H1 (cell line): ENCODE measurements at regions not wholly inside any gene's neighbourhood (a gene's known extent, or its start where the extent isn't known, plus 50 kb on each side); places are given as distances from the start of the nearest gene placed in this dataset.

Experiments used
- CTCF ChIA-PET: fragments of 300-600 bp; sonication (Branson Sonifier 250); formaldehyde crosslinking; loops from one replicate; lab custom pipeline; 2021; ENCODE audit not compliant: partially characterized antibody; lab: Charles Lee
- POLR2A ChIA-PET: fragments of 300-600 bp; sonication (Branson Sonifier 250); formaldehyde crosslinking; loops from one replicate; lab custom pipeline; 2021; ENCODE audit warnings: inconsistent platforms; ENCODE audit not compliant: partially characterized antibody; lab: Charles Lee
- DNase-seq, 2 experiments: peaks; one replicate each; pipeline versions ENCODE4 v3.0.0 to v3.0.0-alpha.2; 2010 to 2022; ENCODE audit warnings: low spot score in 2 of 2, low read depth in 1 of 2, mixed read lengths in 1 of 2
- FAIRE-seq: peaks from 2 replicates; lab custom pipeline; 2011; peaks lifted over from hg19 to GRCh38; lab: Jason Lieb, UNC
- H2AFZ ChIP-seq: 2 replicates; pipeline ENCODE4 v1.8.1; 2012; ENCODE audit warnings: low read length, inconsistent platforms
- H2AK5ac ChIP-seq: 2 replicates; pipeline ENCODE4 v1.6.1; 2013; ENCODE audit warnings: low read depth, low read length
- H2BK120ac ChIP-seq: replicated peaks from 2 replicates; pipeline ENCODE3; 2013; ENCODE audit warnings: low read depth, low read length, inconsistent platforms
- H2BK12ac ChIP-seq: 2 replicates; pipeline ENCODE4 v1.6.1; 2013; ENCODE audit warnings: low read depth, low read length
- H2BK15ac ChIP-seq: 2 replicates; pipeline ENCODE4 v1.6.1; 2013; ENCODE audit warnings: low read length
- H2BK20ac ChIP-seq: 2 replicates; pipeline ENCODE4 v1.6.1; 2013; ENCODE audit warnings: low read length
- H2BK5ac ChIP-seq: 2 replicates; pipeline ENCODE4 v1.6.1; 2013; ENCODE audit warnings: low read depth, low read length
- H3K14ac ChIP-seq: 2 replicates; pipeline ENCODE4 v1.6.1; 2013; ENCODE audit warnings: inconsistent platforms; ENCODE audit not compliant: insufficient read length
- H3K18ac ChIP-seq: 2 replicates; pipeline ENCODE4 v1.6.1; 2013; ENCODE audit warnings: low read length; ENCODE audit errors: extremely low read depth
- H3K23ac ChIP-seq: 2 replicates; pipeline ENCODE4 v1.6.1; 2013; ENCODE audit warnings: inconsistent platforms; ENCODE audit not compliant: insufficient read length
- H3K23me2 ChIP-seq: 2 replicates; pipeline ENCODE4 v1.6.1; 2013; ENCODE audit warnings: low read depth, low read length
- H3K27ac ChIP-seq: 2 replicates; pipeline ENCODE4 v1.6.1; 2011; ENCODE audit warnings: low read depth, low read length, inconsistent platforms
- H3K27me3 ChIP-seq, 4 experiments: replicated peaks in 1 of 4; 1 replicate in 1 of 4; 2 replicates in 3 of 4; pipeline versions ENCODE4 v1.6.1 to v1.8.1; 2011 to 2013; ENCODE audit warnings: low read length in 3 of 4, mild to moderate bottlenecking in 3 of 4, inconsistent platforms in 2 of 4, mixed read lengths in 2 of 4, moderate library complexity in 1 of 4; ENCODE audit not compliant: control insufficient read depth in 3 of 4, insufficient read depth in 3 of 4; ENCODE audit errors: extremely low read depth in 1 of 4
- H3K36me3 ChIP-seq, 4 experiments: 2 replicates each; pipeline versions ENCODE4 v1.6.1 to v1.8.1; 2011 to 2013; ENCODE audit warnings: mild to moderate bottlenecking in 4 of 4, low read length in 3 of 4, moderate library complexity in 2 of 4, control low read depth in 1 of 4, inconsistent platforms in 1 of 4; ENCODE audit not compliant: insufficient read depth in 4 of 4, control insufficient read depth in 2 of 4
- H3K4ac ChIP-seq: replicated peaks from 2 replicates; pipeline ENCODE3; 2013; ENCODE audit warnings: low read length, low read depth, mixed read lengths, inconsistent platforms; ENCODE audit not compliant: insufficient read length
- H3K4me1 ChIP-seq, 4 experiments: replicated peaks in 1 of 4; 1 replicate in 1 of 4; 2 replicates in 3 of 4; pipeline versions ENCODE4 v1.6.1 to v1.8.1; 2011 to 2013; ENCODE audit warnings: low read length in 3 of 4, inconsistent platforms in 2 of 4, mixed read lengths in 1 of 4; ENCODE audit not compliant: insufficient read depth in 4 of 4, control insufficient read depth in 3 of 4
- H3K4me2 ChIP-seq, 2 experiments: 2 replicates each; pipeline versions ENCODE4 v1.6.1 to v1.8.1; 2011 to 2013; ENCODE audit warnings: low read depth in 2 of 2, low read length in 2 of 2, control low read depth in 1 of 2, inconsistent platforms in 1 of 2, mild to moderate bottlenecking in 1 of 2; ENCODE audit not compliant: insufficient read depth in 1 of 2
- H3K4me3 ChIP-seq, 4 experiments: fragments of 200-600, 300-600 bp in 1 of 4; sonication (generic), shearing (Covaris generic), sonication (Bioruptor Twin) in 1 of 4; 2 replicates each; pipeline versions ENCODE4 v1.5.1 to v1.8.1; 2011 to 2016; ENCODE audit warnings: low read length in 4 of 4, low read depth in 3 of 4, control low read depth in 2 of 4, inconsistent platforms in 2 of 4, mild to moderate bottlenecking in 2 of 4, mixed read lengths in 1 of 4, moderate library complexity in 1 of 4; ENCODE audit not compliant: insufficient read depth in 2 of 4; ENCODE audit errors: extremely low read depth in 1 of 4
- H3K56ac ChIP-seq: replicated peaks from 2 replicates; pipeline ENCODE3; 2013; ENCODE audit warnings: low read depth, mild to moderate bottlenecking, mixed read lengths, low read length, inconsistent platforms; ENCODE audit not compliant: insufficient read length
- H3K79me1 ChIP-seq: 2 replicates; pipeline ENCODE4 v1.6.1; 2013; ENCODE audit warnings: low read depth, low read length, control low read depth
- H3K79me2 ChIP-seq, 2 experiments: 2 replicates each; pipeline versions ENCODE4 v1.6.1 to v1.8.1; 2012 to 2013; ENCODE audit warnings: low read length in 2 of 2, mild to moderate bottlenecking in 2 of 2, inconsistent platforms in 1 of 2; ENCODE audit not compliant: insufficient read depth in 2 of 2, control insufficient read depth in 1 of 2
- H3K9ac ChIP-seq, 4 experiments: replicated peaks in 1 of 4; 1 replicate in 1 of 4; 2 replicates in 3 of 4; pipeline versions ENCODE4 v1.6.1 to v1.8.1; 2011 to 2013; ENCODE audit warnings: low read depth in 3 of 4, low read length in 3 of 4, control low read depth in 2 of 4, mild to moderate bottlenecking in 2 of 4, moderate library complexity in 2 of 4, inconsistent platforms in 1 of 4; ENCODE audit errors: extremely low read depth in 1 of 4
- H3K9me3 ChIP-seq, 2 experiments: 2 replicates each; pipeline versions ENCODE4 v1.6.1 to v1.8.1; 2012 to 2013; ENCODE audit warnings: mild to moderate bottlenecking in 2 of 2, moderate library complexity in 2 of 2, control low read depth in 1 of 2, inconsistent platforms in 1 of 2, low read depth in 1 of 2, low read length in 1 of 2, mixed read lengths in 1 of 2; ENCODE audit not compliant: insufficient read depth in 2 of 2
- H4K20me1 ChIP-seq, 2 experiments: replicated peaks in 1 of 2; 2 replicates each; pipeline versions ENCODE3 to v1.8.1; 2011 to 2013; ENCODE audit warnings: inconsistent platforms in 2 of 2, low read length in 2 of 2, mild to moderate bottlenecking in 1 of 2; ENCODE audit not compliant: insufficient read depth in 2 of 2, control insufficient read depth in 1 of 2
- H4K5ac ChIP-seq: 2 replicates; pipeline ENCODE4 v1.6.1; 2013; ENCODE audit warnings: low read length, low read depth, mixed read lengths, inconsistent platforms; ENCODE audit not compliant: insufficient read length
- H4K8ac ChIP-seq: 2 replicates; pipeline ENCODE4 v1.8.0; 2013; ENCODE audit warnings: mild to moderate bottlenecking, moderate library complexity, low read length, inconsistent platforms; ENCODE audit not compliant: insufficient read depth; ENCODE audit errors: extremely low read depth
- H4K91ac ChIP-seq: replicated peaks from 2 replicates; pipeline ENCODE3; 2013; ENCODE audit warnings: low read length, mixed read lengths, inconsistent platforms; ENCODE audit not compliant: insufficient read length
- BCL11A ChIP-seq, 2 experiments: IDR thresholded peaks; one replicate each; pipeline ENCODE4 v1.6.1; 2011; ENCODE audit warnings: low read depth in 2 of 2, low read length in 2 of 2, mild to moderate bottlenecking in 2 of 2
- CBX5 ChIP-seq: fragments of 300-800, 300-1000 bp; sonication (generic); IDR thresholded peaks from 2 replicates; pipeline ENCODE4 v1.7.1; 2016; ENCODE audit warnings: antibody characterized with exemption, low read length, low read depth
- CBX8 ChIP-seq: fragments of 300-800, 300-1000 bp; sonication (generic); IDR thresholded peaks from 2 replicates; pipeline ENCODE4 v1.7.1; 2016; ENCODE audit warnings: low read depth, low read length, borderline replicate concordance
- CEBPB ChIP-seq: IDR thresholded peaks from 2 replicates; pipeline ENCODE4 v1.6.1; 2012; ENCODE audit warnings: low read depth, low read length
- CREB1 ChIP-seq: IDR thresholded peaks from 2 replicates; pipeline ENCODE4 v1.6.1; 2012; ENCODE audit warnings: inconsistent platforms
- HDAC2 ChIP-seq, 2 experiments: fragments of 300-600 bp in 1 of 2; sonication (generic) in 1 of 2; IDR thresholded peaks; 2 replicates each; pipeline ENCODE4 v1.6.1; 2011 to 2012; ENCODE audit warnings: low read depth in 2 of 2, low read length in 2 of 2, mild to moderate bottlenecking in 2 of 2, moderate library complexity in 2 of 2, borderline replicate concordance in 1 of 2, inconsistent platforms in 1 of 2
- KDM1A ChIP-seq: fragments of 200-600, 300-600 bp; sonication (generic); IDR thresholded peaks from 2 replicates; pipeline ENCODE4 v1.7.1; 2016; ENCODE audit warnings: mild to moderate bottlenecking, low read length, borderline replicate concordance
- NRF1 ChIP-seq: IDR thresholded peaks from 2 replicates; pipeline ENCODE4 v1.6.1; 2011; ENCODE audit warnings: mild to moderate bottlenecking, low read depth, low read length, improper control_type of control experiment
- POU5F1 ChIP-seq: IDR thresholded peaks from 2 replicates; pipeline ENCODE4 v1.6.1; 2011; ENCODE audit warnings: low read depth, mild to moderate bottlenecking, low read length, moderate library complexity
- RBBP5 ChIP-seq: IDR thresholded peaks from 2 replicates; pipeline ENCODE4 v1.7.1; 2012; ENCODE audit warnings: low read depth, mild to moderate bottlenecking, inconsistent platforms, low read length, moderate library complexity, borderline replicate concordance
- SP2 ChIP-seq: IDR thresholded peaks from 2 replicates; pipeline ENCODE4 v1.6.1; 2012; ENCODE audit warnings: mild to moderate bottlenecking, low read length, inconsistent platforms
- TAF7 ChIP-seq: optimal IDR thresholded peaks from 2 replicates; pipeline ENCODE3; 2011; ENCODE audit warnings: low read depth, mild to moderate bottlenecking, inconsistent platforms, low read length, moderate library complexity, borderline replicate concordance
- TEAD4 ChIP-seq: IDR thresholded peaks from 2 replicates; pipeline ENCODE4 v1.6.1; 2012; ENCODE audit warnings: low read depth, low read length, inconsistent platforms, mixed read lengths
- WGBS, 2 experiments: shearing (Covaris generic) in 1 of 2; methylation state at CpG; one replicate each; pipeline versions ENCODE4 v1.1.6 to v1.1.7; 2013 to 2015; ENCODE audit warnings: low lambda C conversion rate in 2 of 2, mixed read lengths in 2 of 2, inconsistent platforms in 1 of 2, low coverage in 1 of 2, missing lambda C conversion rate in 1 of 2; ENCODE audit not compliant: insufficient replicate concordance in 2 of 2, insufficient coverage in 1 of 2, insufficient read length in 1 of 2; ENCODE audit errors: extremely low coverage in 1 of 2, missing lambda C conversion rate in 1 of 2; 5-methylcytosine and 5-hydroxymethylcytosine counted together

DNA sequence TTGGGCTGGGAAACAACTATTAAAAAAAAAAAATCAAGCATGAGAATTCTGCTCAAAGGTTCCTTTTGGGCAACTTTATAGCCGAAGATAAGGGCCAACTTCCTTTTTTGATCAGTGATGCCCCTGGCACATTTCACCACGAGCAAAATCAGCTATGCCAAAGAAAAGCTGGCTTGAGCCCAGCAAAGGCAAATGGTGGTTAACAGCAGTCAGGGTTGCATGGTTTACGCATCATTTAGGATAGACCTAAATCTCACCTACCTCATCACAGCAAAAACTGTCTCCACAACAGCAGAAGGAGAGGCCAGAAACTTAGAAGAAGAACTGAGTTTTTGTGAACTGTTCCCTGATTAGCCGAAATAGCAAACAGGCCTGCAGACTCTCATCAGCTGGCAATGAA lies 220.1 kb upstream of the CDIN1 start:
- no peak overlapping the region for H4K5ac ChIP-seq
- no peak overlapping the region for H3K4me2 ChIP-seq
- H3K14ac ChIP-seq: no peak overlapping the region
- H4K8ac ChIP-seq: no peak overlapping the region
- no peak overlapping the region for H3K4ac ChIP-seq
- H3K56ac ChIP-seq: no peak overlapping the region
- DNase-seq (no peak), FAIRE-seq (no peak)
- CTCF ChIA-PET: no interaction called here
- H3K23ac ChIP-seq: no peak overlapping the region
- H2BK15ac ChIP-seq: no peak overlapping the region
- H3K23me2 ChIP-seq: no peaks in the 10 kb centered on the region
- H2AFZ ChIP-seq: peak overlapping the region; percentile 75; the same call in 1 of the 2 replicates
- H4K91ac ChIP-seq: no peak overlapping the region
- 84% methylated on average over 4 of the region's 4 CpGs; no CpG with 5 or more reads in 1 of the 2 experiments for WGBS, 2 experiments
- no peaks in the 10 kb centered on the region for H3K4me1 ChIP-seq
- no peaks in the 10 kb centered on the region for H3K79me2 ChIP-seq
- no peaks in the 10 kb centered on the region for H4K20me1 ChIP-seq
- no peak overlapping the region for H2AK5ac ChIP-seq
- no peak overlapping the region for H2BK5ac ChIP-seq
- no peaks in the 10 kb centered on the region for H3K79me1 ChIP-seq
- no peaks in the 10 kb centered on the region for H3K27me3 ChIP-seq
- POLR2A ChIA-PET: no interaction called here
- H3K4me3 ChIP-seq: no peak overlapping the region
- no peak overlapping the region for H3K18ac ChIP-seq
- H2BK12ac ChIP-seq: no peak overlapping the region
- no peak overlapping the region for H2BK120ac ChIP-seq
- H3K36me3 ChIP-seq: no peaks in the 10 kb centered on the region; a peak in 2 of 8 replicates
- no peak overlapping the region for H3K9ac ChIP-seq
- no peak overlapping the region for H3K27ac ChIP-seq
- H3K9me3 ChIP-seq: no peaks in the 10 kb centered on the region
- no peak overlapping the region for H2BK20ac ChIP-seq
- no peak for TF ChIP-seq CEBPB
- TF ChIP-seq POU5F1: no peak
- TF ChIP-seq SP2: no peak
- no peak for TF ChIP-seq KDM1A
- no peak for TF ChIP-seq RBBP5
- TF ChIP-seq CBX8: no peak
- no peak for TF ChIP-seq BCL11A (IDR thresholded peaks at IDR 0.05; ENCODE audit: low read depth in 2 of 2, low read length in 2 of 2)
- TF ChIP-seq NRF1: no peak
- no peak for TF ChIP-seq TEAD4
- no peak for TF ChIP-seq HDAC2 (IDR thresholded peaks at IDR 0.05; ENCODE audit: borderline replicate concordance in 1 of 2, low read depth in 2 of 2, low read length in 2 of 2)
- no peak for TF ChIP-seq CREB1
- no peak for TF ChIP-seq CBX5
- TF ChIP-seq TAF7: no peak
